Fibroblast of villous mesenchyme (primary cell): ENCODE measurements at regions not wholly inside any gene's neighbourhood (a gene's known extent, or its start where the extent isn't known, plus 50 kb on each side); places are given as distances from the start of the nearest gene placed in this dataset.

ENCODE experiments used
- DNase-seq: peaks from one replicate; pipeline ENCODE4 v3.0.0-alpha.2; 2010; ENCODE audit warnings: low read depth
- H3K4me3 ChIP-seq: 2 replicates; pipeline ENCODE4 v1.5.1; 2011; ENCODE audit warnings: low read depth, mild to moderate bottlenecking, low read length
- TF ChIP-seq, protein P1 (sequence below): IDR thresholded peaks from 2 replicates; pipeline ENCODE4 v1.5.1; 2012; ENCODE audit warnings: low read depth, mild to moderate bottlenecking, low read length; ENCODE audit not compliant: insufficient read depth

DNA sequence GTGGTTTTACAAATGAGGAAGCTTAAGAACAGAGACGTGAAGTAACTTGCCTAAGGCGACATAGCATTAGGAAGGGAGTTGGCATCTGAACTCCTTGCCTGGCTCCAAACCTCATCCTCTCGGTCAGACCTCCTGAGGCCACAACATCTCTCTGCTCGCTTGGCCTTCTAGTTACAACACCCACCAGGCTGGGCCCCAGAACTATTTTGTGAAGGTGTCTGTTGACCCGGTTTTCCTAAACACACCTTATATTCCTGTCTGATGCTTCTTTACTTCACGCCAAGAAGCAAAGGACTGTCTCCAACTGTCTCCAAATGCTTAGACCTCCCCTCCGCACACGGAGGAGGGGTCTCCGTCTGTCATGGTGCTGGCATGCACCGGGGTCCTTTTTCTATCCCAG, 326.6 kb downstream of the THBS2 start:
- H3K4me3 ChIP-seq, result no peak overlapping the region
- TF ChIP-seq, protein P1, sequence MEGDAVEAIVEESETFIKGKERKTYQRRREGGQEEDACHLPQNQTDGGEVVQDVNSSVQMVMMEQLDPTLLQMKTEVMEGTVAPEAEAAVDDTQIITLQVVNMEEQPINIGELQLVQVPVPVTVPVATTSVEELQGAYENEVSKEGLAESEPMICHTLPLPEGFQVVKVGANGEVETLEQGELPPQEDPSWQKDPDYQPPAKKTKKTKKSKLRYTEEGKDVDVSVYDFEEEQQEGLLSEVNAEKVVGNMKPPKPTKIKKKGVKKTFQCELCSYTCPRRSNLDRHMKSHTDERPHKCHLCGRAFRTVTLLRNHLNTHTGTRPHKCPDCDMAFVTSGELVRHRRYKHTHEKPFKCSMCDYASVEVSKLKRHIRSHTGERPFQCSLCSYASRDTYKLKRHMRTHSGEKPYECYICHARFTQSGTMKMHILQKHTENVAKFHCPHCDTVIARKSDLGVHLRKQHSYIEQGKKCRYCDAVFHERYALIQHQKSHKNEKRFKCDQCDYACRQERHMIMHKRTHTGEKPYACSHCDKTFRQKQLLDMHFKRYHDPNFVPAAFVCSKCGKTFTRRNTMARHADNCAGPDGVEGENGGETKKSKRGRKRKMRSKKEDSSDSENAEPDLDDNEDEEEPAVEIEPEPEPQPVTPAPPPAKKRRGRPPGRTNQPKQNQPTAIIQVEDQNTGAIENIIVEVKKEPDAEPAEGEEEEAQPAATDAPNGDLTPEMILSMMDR, result no peak
- no peak for DNase-seq

DNA sequence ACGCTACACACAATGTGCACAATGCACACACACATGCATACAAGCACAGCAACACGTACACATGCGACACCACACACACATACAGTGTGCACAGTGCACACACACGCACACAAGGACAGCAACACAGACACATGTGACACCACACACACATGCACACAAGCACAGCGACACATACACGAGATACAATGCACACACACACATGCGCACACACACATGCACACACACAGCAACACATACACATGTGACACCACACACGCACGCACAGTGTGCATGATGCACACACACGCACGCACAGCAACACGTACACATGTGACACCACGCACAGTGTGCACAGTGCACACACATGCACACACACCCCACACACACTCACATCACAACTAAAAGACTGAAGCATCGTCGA, 327.3 kb downstream of the THBS2 start:
- DNase-seq, result no peak
- TF ChIP-seq, protein P1, result no peak
- H3K4me3 ChIP-seq, result no peak overlapping the region

DNA sequence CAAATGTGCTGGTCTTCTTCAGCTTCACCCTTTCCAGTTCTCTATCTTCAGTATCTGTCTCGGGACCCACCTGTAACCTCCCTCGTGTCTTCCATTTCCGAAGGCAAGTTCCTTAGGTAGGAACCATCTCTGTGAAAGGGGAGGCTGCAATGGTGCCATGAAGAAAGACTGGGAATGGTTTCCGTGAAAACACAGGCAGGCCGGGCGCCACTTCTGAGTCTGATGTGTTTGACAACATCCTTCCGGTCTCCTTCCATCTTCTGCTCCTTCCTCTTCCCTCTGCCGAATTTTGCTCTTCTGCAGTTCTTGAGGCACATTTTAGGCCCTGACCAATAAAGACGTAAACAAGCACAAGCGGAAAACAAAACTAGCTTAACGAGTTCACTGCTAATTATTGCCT, 328.0 kb downstream of the THBS2 start:
- TF ChIP-seq, protein P1, result no peak
- DNase-seq, result no peak
- H3K4me3 ChIP-seq, result no peak overlapping the region

DNA sequence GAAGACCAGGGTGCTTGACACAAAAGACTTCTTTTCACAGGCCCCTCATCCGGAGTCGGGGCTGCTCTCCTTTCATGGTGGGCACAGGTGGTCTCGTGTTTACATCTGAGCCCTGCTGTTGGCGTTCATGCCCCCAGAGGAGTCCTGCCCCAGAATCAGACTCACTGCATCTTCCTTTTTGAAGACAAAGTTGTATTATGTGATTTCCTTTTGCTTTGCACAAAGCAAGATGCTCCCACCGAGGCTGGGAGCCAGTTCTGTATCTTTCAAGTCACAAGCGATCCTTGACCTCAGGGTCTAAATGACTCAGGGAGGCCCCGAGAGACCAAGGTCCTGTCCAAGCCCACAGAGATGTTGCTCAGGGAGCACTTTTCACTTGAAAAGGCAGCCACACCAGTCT, 330.5 kb downstream of the THBS2 start:
- TF ChIP-seq, protein P1, result no peak
- no peak overlapping the region for H3K4me3 ChIP-seq
- no peak for DNase-seq

DNA sequence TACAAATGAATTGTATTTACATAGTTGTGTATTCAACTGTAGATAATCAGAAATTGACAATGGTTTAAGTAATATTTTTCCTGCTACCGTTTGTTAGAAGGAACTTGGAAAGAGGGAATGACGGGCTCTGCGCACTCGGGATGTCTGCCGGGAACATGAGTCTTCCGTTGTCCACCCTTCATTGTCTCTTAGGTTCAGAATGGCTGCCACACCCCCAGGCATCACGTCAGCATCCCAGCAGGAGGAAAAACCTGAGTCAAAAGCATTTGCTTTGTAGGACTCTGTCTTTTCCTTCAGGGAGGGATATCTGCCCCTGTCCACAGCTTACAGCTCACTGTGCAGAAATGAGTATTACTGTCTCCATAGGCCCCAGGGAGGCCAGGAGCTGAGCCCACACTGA, 331.2 kb downstream of the THBS2 start:
- TF ChIP-seq, protein P1, result no peak
- H3K4me3 ChIP-seq, result no peak overlapping the region

DNA sequence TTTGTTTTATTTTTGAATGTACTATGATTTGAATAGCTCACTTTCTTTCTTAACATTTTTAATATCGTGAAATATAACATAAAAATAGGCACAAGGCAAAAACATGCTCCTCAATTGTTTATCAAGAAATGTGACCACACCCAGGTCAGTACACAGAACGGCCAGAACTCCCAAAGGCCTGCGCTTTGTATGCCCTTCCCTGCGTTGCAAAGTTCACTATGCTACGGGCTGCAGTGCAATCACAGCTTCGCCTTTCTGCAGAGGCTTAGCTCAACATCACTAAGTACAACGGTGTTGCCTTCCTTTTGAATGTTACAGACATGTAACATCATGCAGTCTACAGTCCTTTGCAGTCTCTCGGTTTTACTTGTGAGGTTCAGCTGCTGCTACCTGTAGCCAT, 333.4 kb downstream of the THBS2 start:
- DNase-seq, result no peak
- H3K4me3 ChIP-seq, result no peak overlapping the region
- TF ChIP-seq, protein P1, result no peak

More for the DNA sequence above, 331.2 kb downstream of the THBS2 start:
- no peak for DNase-seq

DNA sequence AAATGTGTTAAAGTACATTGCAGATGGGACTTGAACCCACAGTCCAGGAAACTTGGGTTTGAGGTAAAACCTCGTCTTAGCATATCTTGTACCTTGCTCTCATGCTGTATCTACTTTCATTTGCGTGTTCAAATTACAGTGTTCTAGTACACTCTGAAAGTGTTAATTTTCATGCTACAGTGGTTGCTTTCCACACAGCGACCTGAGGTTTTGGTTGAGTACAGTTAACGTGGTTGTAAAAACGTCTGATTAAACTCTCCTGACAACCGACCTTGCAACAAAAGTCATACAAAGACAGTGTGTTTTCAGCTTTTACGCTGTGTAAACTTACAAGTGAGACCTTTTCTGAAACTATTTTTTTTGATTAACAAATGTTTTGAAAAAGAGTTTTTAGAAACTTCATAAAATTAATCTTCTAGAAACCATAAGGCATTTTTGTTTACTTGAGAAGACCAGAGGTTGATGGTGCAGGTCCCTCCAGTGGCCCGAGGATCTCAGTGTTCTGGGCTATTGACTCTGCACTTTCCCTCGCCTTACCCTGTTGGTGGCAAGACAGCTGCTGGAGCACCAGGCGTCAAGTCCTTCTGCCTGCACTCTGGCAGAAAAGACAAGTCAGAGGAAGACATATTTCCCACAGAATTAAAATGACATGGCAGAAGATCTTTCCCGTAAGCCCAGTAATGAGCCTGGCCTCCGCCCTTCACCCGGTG, 334.0 kb downstream of the THBS2 start:
- DNase-seq, result peak; percentile 16
- TF ChIP-seq, protein P1, result no peak

More for the DNA sequence above, 334.0 kb downstream of the THBS2 start:
- no peak overlapping the region for H3K4me3 ChIP-seq
